ENCODE measurements at regions not wholly inside any gene's neighbourhood (a gene's known extent, or its start where the extent isn't known, plus 50 kb on each side); places are given as distances from the start of the nearest gene placed in this dataset.

- WGBS, 2 experiments (ENCODE audit: insufficient coverage in 1 of 2, insufficient read length in 1 of 2): 57 to 94% methylated on average over 1 to 2 of the region's 2 CpGs
- peaks cover 7% of the 10 kb centered on the region for H3K4me1 Mint-ChIP-seq
- TF ChIP-seq, protein P1, sequence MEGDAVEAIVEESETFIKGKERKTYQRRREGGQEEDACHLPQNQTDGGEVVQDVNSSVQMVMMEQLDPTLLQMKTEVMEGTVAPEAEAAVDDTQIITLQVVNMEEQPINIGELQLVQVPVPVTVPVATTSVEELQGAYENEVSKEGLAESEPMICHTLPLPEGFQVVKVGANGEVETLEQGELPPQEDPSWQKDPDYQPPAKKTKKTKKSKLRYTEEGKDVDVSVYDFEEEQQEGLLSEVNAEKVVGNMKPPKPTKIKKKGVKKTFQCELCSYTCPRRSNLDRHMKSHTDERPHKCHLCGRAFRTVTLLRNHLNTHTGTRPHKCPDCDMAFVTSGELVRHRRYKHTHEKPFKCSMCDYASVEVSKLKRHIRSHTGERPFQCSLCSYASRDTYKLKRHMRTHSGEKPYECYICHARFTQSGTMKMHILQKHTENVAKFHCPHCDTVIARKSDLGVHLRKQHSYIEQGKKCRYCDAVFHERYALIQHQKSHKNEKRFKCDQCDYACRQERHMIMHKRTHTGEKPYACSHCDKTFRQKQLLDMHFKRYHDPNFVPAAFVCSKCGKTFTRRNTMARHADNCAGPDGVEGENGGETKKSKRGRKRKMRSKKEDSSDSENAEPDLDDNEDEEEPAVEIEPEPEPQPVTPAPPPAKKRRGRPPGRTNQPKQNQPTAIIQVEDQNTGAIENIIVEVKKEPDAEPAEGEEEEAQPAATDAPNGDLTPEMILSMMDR (conservative IDR thresholded peaks at IDR 0.05): no peak
- H3K9me3 ChIP-seq (ENCODE audit: control insufficient read depth, low read length): peaks cover 6% of the 10 kb centered on the region
- no peak overlapping the region for H3K4me3 ChIP-seq (ENCODE audit: low read length)
- peaks cover 6% of the 10 kb centered on the region for H3K9me3 Mint-ChIP-seq
- H3K27ac ChIP-seq (ENCODE audit: low read depth, low read length): no peak overlapping the region
- no peaks in the 10 kb centered on the region for H3K27me3 Mint-ChIP-seq (ENCODE audit: insufficient read depth)
- no peak overlapping the region for H3K4me3 Mint-ChIP-seq
- H3K9ac ChIP-seq (ENCODE audit: extremely low read depth, low read length, poor library complexity, severe bottlenecking): no peak overlapping the region
- H3K36me3 ChIP-seq (ENCODE audit: control insufficient read depth, insufficient read depth, low read length): no peaks in the 10 kb centered on the region
- DNase-seq: no peak
- peaks cover 3% of the 10 kb centered on the region for H3K4me1 ChIP-seq (ENCODE audit: control insufficient read depth, insufficient read depth, low read length)
- H3K36me3 Mint-ChIP-seq (ENCODE audit: low read depth): no peaks in the 10 kb centered on the region
- no peak overlapping the region for H3K27ac Mint-ChIP-seq
- H3K27me3 ChIP-seq (ENCODE audit: control insufficient read depth, insufficient read depth, low read length, poor library complexity, severe bottlenecking): no peaks in the 10 kb centered on the region
Observed at GRCh38 chr12:28050606-28051005, 78.1 kb upstream of the PTHLH start.

DNA sequence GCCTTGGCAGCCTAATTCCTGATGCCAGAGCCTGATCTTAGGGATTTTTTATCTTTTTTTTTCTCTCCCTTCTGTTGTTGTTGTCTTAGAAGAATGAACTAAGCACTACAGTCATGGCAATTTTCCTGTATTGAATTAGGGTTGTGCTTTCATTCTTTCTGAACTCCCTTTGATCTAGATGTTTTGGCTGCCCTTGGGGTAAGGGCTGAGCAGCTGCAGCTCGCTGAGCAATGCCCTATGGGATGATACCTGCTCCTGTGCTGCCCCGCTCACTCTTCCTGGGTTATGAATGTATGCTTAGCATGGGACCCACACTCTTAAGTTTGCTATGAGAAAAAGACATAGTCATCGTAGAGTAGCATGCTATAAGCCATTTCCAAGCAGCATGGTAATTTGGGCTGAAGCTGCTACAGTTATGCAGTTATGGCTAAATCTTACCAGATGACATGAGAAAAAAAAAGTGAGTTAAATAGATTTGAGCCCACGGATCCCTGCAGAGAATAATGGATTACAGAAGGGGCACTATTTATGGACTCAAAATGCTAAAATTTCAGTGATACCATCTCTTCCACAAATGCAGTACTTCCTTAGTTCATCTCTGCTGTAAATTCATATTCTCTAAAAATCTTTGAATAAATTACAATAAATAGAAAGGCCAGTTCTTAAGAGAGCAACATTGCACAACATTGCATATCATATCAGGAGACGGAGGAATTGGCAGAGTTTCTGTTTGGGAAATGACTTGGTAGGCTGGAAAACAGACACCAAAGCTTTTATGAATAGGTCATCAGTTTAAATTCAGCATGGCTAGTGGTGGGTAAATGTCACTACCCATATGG is 79.2 kb upstream of the PTHLH start:
- H3K9ac ChIP-seq (ENCODE audit: extremely low read depth, low read length, poor library complexity, severe bottlenecking): no peak overlapping the region
- H3K27me3 Mint-ChIP-seq (ENCODE audit: insufficient read depth): no peaks in the 10 kb centered on the region
- 90 to 95% methylated on average over 3 to 5 of the region's 5 CpGs for WGBS, 2 experiments (ENCODE audit: insufficient coverage in 1 of 2, insufficient read length in 1 of 2)
- H3K36me3 Mint-ChIP-seq (ENCODE audit: low read depth): no peaks in the 10 kb centered on the region
- H3K27ac Mint-ChIP-seq: no peak overlapping the region
- no peak overlapping the region for H3K27ac ChIP-seq (ENCODE audit: low read depth, low read length)
- H3K4me3 ChIP-seq (ENCODE audit: low read length): no peak overlapping the region
- DNase-seq: no peak
- TF ChIP-seq, protein P1 (conservative IDR thresholded peaks at IDR 0.05): no peak
- H3K4me1 Mint-ChIP-seq: peaks cover 7% of the 10 kb centered on the region
- no peaks in the 10 kb centered on the region for H3K36me3 ChIP-seq (ENCODE audit: control insufficient read depth, insufficient read depth, low read length)
- H3K4me1 ChIP-seq (ENCODE audit: control insufficient read depth, insufficient read depth, low read length): peaks cover 3% of the 10 kb centered on the region
- no peaks in the 10 kb centered on the region for H3K27me3 ChIP-seq (ENCODE audit: control insufficient read depth, insufficient read depth, low read length, poor library complexity, severe bottlenecking)
- peaks cover 2% of the 10 kb centered on the region for H3K9me3 Mint-ChIP-seq
- H3K9me3 ChIP-seq (ENCODE audit: control insufficient read depth, low read length): peaks cover under 1% of the 10 kb centered on the region
- no peak overlapping the region for H3K4me3 Mint-ChIP-seq

DNA sequence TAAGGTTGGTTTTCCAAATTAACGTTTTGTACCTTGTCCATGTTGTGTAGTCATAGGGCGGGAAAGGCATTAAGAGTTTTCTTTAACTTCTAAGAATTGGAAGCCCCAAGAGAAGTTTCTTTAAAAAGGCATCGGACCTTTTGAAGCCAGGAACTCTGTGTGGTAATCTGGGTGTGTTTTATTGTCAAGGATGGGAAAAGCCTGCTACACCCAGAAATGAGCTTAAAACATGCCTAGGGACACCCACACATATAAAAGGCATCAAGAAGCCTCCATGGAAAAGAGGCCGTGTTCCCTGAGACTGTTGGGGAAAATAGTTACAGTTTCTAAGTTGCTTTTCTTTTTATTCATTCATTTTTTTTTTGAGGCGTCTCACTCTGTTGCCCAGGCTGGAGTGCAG is 81.0 kb upstream of the PTHLH start:
- H3K4me1 Mint-ChIP-seq: peaks cover 7% of the 10 kb centered on the region
- no peaks in the 10 kb centered on the region for H3K27me3 Mint-ChIP-seq (ENCODE audit: insufficient read depth)
- WGBS, 2 experiments (ENCODE audit: insufficient coverage in 1 of 2, insufficient read length in 1 of 2): 90 to 96% methylated on average over 3 to 5 of the region's 5 CpGs
- H3K4me3 ChIP-seq (ENCODE audit: low read length): no peak overlapping the region
- H3K36me3 Mint-ChIP-seq (ENCODE audit: low read depth): no peaks in the 10 kb centered on the region
- H3K4me3 Mint-ChIP-seq: no peak overlapping the region
- no peak overlapping the region for H3K27ac ChIP-seq (ENCODE audit: low read depth, low read length)
- H3K27me3 ChIP-seq (ENCODE audit: control insufficient read depth, insufficient read depth, low read length, poor library complexity, severe bottlenecking): no peaks in the 10 kb centered on the region
- peaks cover 3% of the 10 kb centered on the region for H3K4me1 ChIP-seq (ENCODE audit: control insufficient read depth, insufficient read depth, low read length)
- no peak for DNase-seq
- no peaks in the 10 kb centered on the region for H3K9me3 ChIP-seq (ENCODE audit: control insufficient read depth, low read length)
- no peaks in the 10 kb centered on the region for H3K9me3 Mint-ChIP-seq
- TF ChIP-seq, protein P1 (conservative IDR thresholded peaks at IDR 0.05): no peak
- no peak overlapping the region for H3K27ac Mint-ChIP-seq
- no peak overlapping the region for H3K9ac ChIP-seq (ENCODE audit: extremely low read depth, low read length, poor library complexity, severe bottlenecking)
- no peaks in the 10 kb centered on the region for H3K36me3 ChIP-seq (ENCODE audit: control insufficient read depth, insufficient read depth, low read length)
